GM23338 (cell line): ENCODE measurements at regions not wholly inside any gene's neighbourhood (a gene's known extent, or its start where the extent isn't known, plus 50 kb on each side); places are given as distances from the start of the nearest gene placed in this dataset.

Experiments used
- ATAC-seq: fragments of 200-7000 bp; cut with Tn5 transposase; 3 replicates; pipeline ENCODE4 v1.9.1; 2020
- DNase-seq: peaks from one replicate; pipeline ENCODE4 v3.0.0-alpha.2; 2015; ENCODE audit warnings: low spot score
- H2AFZ ChIP-seq: fragments of 200-600 bp; sonication (generic); 2 replicates; pipeline ENCODE4 v1.8.0; 2016; ENCODE audit warnings: antibody characterized with exemption, mild to moderate bottlenecking, moderate library complexity
- H3F3A ChIP-seq: fragments of 200-600 bp; sonication (generic); replicated peaks from 2 replicates; pipeline ENCODE4 v1.8.0; 2017; ENCODE audit warnings: antibody characterized with exemption, mixed run types, low read depth
- H3K27ac ChIP-seq: fragments of 200-600 bp; sonication (generic); 2 replicates; pipeline ENCODE4 v1.6.1; 2016; ENCODE audit warnings: low read depth
- H3K27me3 ChIP-seq: fragments of 200-600 bp; sonication (generic); 2 replicates; pipeline ENCODE4 v1.8.0; 2016; ENCODE audit warnings: mild to moderate bottlenecking, mixed run types, moderate library complexity; ENCODE audit not compliant: insufficient read depth
- H3K36me3 ChIP-seq: fragments of 200-600 bp; sonication (generic); 2 replicates; pipeline ENCODE4 v1.8.0; 2016; ENCODE audit warnings: mild to moderate bottlenecking; ENCODE audit not compliant: insufficient read depth
- H3K4me1 ChIP-seq: fragments of 200-600 bp; sonication (generic); 2 replicates; pipeline ENCODE4 v1.8.0; 2016; ENCODE audit warnings: mild to moderate bottlenecking, moderate library complexity; ENCODE audit not compliant: insufficient read depth
- H3K4me2 ChIP-seq: fragments of 200-600 bp; sonication (generic); 2 replicates; pipeline ENCODE4 v1.7.1; 2017; ENCODE audit warnings: mixed run types
- H3K4me3 ChIP-seq: fragments of 200-600 bp; sonication (generic); 2 replicates; pipeline ENCODE4 v1.6.1; 2016; ENCODE audit warnings: mixed run types
- H3K79me2 ChIP-seq: fragments of 200-600 bp; sonication (generic); replicated peaks from 2 replicates; pipeline ENCODE4 v1.8.0; 2017; ENCODE audit warnings: mild to moderate bottlenecking; ENCODE audit not compliant: insufficient read depth
- H3K9me2 ChIP-seq: fragments of 200-600 bp; sonication (generic); 2 replicates; pipeline ENCODE4 v1.8.0; 2017; ENCODE audit not compliant: insufficient read depth
- H4K20me1 ChIP-seq: fragments of 200-600 bp; sonication (generic); replicated peaks from 2 replicates; pipeline ENCODE4 v1.8.0; 2017; ENCODE audit warnings: mild to moderate bottlenecking; ENCODE audit not compliant: insufficient read depth
- H3K27ac Mint-ChIP-seq: 2 replicates; pipeline ENCODE4 v1.8.0; 2020; ENCODE audit warnings: inconsistent platforms, mild to moderate bottlenecking, moderate library complexity, mixed read lengths
- H3K27me3 Mint-ChIP-seq: 3 replicates; pipeline ENCODE4 v1.8.0; 2022; ENCODE audit warnings: low read depth, mild to moderate bottlenecking, moderate library complexity, mixed read lengths, inconsistent platforms; ENCODE audit not compliant: insufficient read depth, poor library complexity
- H3K36me3 Mint-ChIP-seq: 3 replicates; pipeline ENCODE4 v1.8.0; 2021; ENCODE audit warnings: low read depth, mild to moderate bottlenecking, inconsistent platforms, moderate library complexity, mixed read lengths
- H3K4me1 Mint-ChIP-seq: 3 replicates; pipeline ENCODE4 v1.8.0; 2020; ENCODE audit warnings: mild to moderate bottlenecking, inconsistent platforms, mixed read lengths
- H3K4me3 Mint-ChIP-seq: 3 replicates; pipeline ENCODE4 v1.8.0; 2021; ENCODE audit warnings: moderate library complexity, mild to moderate bottlenecking, inconsistent platforms, mixed read lengths
- H3K9me3 Mint-ChIP-seq: 3 replicates; pipeline ENCODE4 v1.8.0; 2020; ENCODE audit warnings: moderate library complexity, mild to moderate bottlenecking, inconsistent platforms, mixed read lengths
- CREB1 ChIP-seq: fragments of 250-450 bp; sonication (Bioruptor Pico); IDR thresholded peaks from 2 replicates; pipeline ENCODE4 v1.5.0; 2020; ENCODE audit warnings: low read depth, mild to moderate bottlenecking, moderate library complexity
- EZH2 ChIP-seq: fragments of 200-600 bp; sonication (generic); IDR thresholded peaks from one replicate; pipeline ENCODE4 v1.8.0; 2017; ENCODE audit warnings: antibody characterized with exemption, mild to moderate bottlenecking, low read depth; ENCODE audit not compliant: unreplicated experiment
- EZH2phosphoT487 ChIP-seq: fragments of 200-600 bp; sonication (generic); IDR thresholded peaks from one replicate; pipeline ENCODE4 v1.8.1; 2018; ENCODE audit warnings: antibody characterized with exemption; ENCODE audit not compliant: unreplicated experiment
- NANOG ChIP-seq: IDR thresholded peaks from 2 replicates; pipeline ENCODE4 v1.6.1; 2016; ENCODE audit warnings: antibody characterized with exemption, borderline replicate concordance
- POLR2AphosphoS5 ChIP-seq: IDR thresholded peaks from 2 replicates; pipeline ENCODE4 v1.6.1; 2016; ENCODE audit warnings: antibody characterized with exemption, low read depth
- STAT1 ChIP-seq: IDR thresholded peaks from one replicate; pipeline ENCODE4 v1.6.1; 2016; ENCODE audit warnings: antibody characterized with exemption; ENCODE audit not compliant: unreplicated experiment
- ZNF331 ChIP-seq: fragments of 250-450 bp; sonication (Bioruptor Pico); IDR thresholded peaks from 2 replicates; pipeline ENCODE4 v1.5.0; 2020; ENCODE audit warnings: low read depth, mild to moderate bottlenecking, moderate library complexity
- ZNF462 ChIP-seq: fragments of 250-450 bp; sonication (Bioruptor Pico); IDR thresholded peaks from 2 replicates; pipeline ENCODE4 v1.5.0; 2020; ENCODE audit warnings: mild to moderate bottlenecking, moderate library complexity

GRCh38 chr6:100130630-100131029, 136.6 kb upstream of the MCHR2 start:
- Mint-ChIP-seq H3K27me3 (peaks cover 5% of the 10 kb centered on the region), H3K9me3 (no peaks in the 10 kb centered on the region), H3K27ac (no peak overlapping the region), H3K4me3 (no peak overlapping the region), H3K36me3 (no peaks in the 10 kb centered on the region), H3K4me1 (no peaks in the 10 kb centered on the region)
- Histone ChIP-seq H3K36me3 (no peaks in the 10 kb centered on the region), H2AFZ (no peak overlapping the region), H4K20me1 (no peaks in the 10 kb centered on the region), H3K79me2 (no peaks in the 10 kb centered on the region), H3K9me2 (no peaks in the 10 kb centered on the region), H3K4me3 (no peak overlapping the region), H3K4me1 (no peaks in the 10 kb centered on the region), H3K4me2 (no peak overlapping the region), H3F3A (no peaks in the 10 kb centered on the region), H3K27ac (no peak overlapping the region), H3K27me3 (no peaks in the 10 kb centered on the region)
- DNase-seq (no peak), ATAC-seq (no peak)
- no peak for TF ChIP-seq STAT1
- no peak for TF ChIP-seq CREB1 (CRISPR knock-in tag)
- no peak for TF ChIP-seq NANOG
- no peak for TF ChIP-seq EZH2phosphoT487
- TF ChIP-seq POLR2AphosphoS5 = no peak
- no peak for TF ChIP-seq ZNF331 (CRISPR knock-in tag)
- TF ChIP-seq ZNF462 (CRISPR knock-in tag) = no peak
- no peak for TF ChIP-seq EZH2
